ENCODE measurements at regions not wholly inside any gene's neighbourhood (a gene's known extent, or its start where the extent isn't known, plus 50 kb on each side); places are given as distances from the start of the nearest gene placed in this dataset.

DNA sequence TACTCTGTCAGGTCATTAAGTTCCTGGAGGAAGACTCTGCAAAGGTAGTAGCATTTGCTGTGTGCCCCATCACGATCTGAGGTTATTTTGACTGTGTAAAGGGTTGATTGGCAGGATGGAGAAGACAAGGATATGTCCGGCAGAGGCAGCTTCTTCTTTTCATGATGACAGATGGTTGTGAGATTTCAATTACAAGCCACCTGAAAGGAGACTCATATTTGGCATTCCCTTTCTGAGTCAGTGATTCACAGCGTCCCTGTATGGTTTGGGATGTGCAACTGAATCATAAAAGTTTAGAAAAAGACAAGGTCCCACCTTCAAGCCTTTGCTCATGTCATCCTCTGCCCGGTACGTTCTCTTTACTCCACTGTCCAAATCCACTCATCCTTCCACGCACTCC, 113.4 kb downstream of the MTNR1B start:
- H3K4me1 ChIP-seq (ENCODE audit: insufficient read depth, poor library complexity, severe bottlenecking): no peaks in the 10 kb centered on the region
- no peak overlapping the region for H3K4me3 ChIP-seq (ENCODE audit: severe bottlenecking)
- no peaks in the 10 kb centered on the region for H3K36me3 ChIP-seq (ENCODE audit: low read depth)
- no peaks in the 10 kb centered on the region for H3K27me3 ChIP-seq (ENCODE audit: insufficient read depth, poor library complexity, severe bottlenecking)
- no peak for DNase-seq (ENCODE audit: low spot score)
- ATAC-seq (ENCODE audit: low read depth): no peak
- H3K9me3 ChIP-seq (ENCODE audit: severe bottlenecking): no peaks in the 10 kb centered on the region
- TF ChIP-seq CTCF (IDR thresholded peaks at IDR 0.05; ENCODE audit: poor library complexity, severe bottlenecking): no peak
- no peak overlapping the region for H3K27ac ChIP-seq (ENCODE audit: poor library complexity, severe bottlenecking)

- Histone ChIP-seq H3K9me3 (ENCODE audit: severe bottlenecking) (no peaks in the 10 kb centered on the region), H3K36me3 (ENCODE audit: low read depth) (no peaks in the 10 kb centered on the region), H3K4me3 (ENCODE audit: severe bottlenecking) (no peak overlapping the region), H3K27me3 (ENCODE audit: insufficient read depth, poor library complexity, severe bottlenecking) (no peaks in the 10 kb centered on the region), H3K27ac (ENCODE audit: poor library complexity, severe bottlenecking) (no peak overlapping the region), H3K4me1 (ENCODE audit: insufficient read depth, poor library complexity, severe bottlenecking) (no peaks in the 10 kb centered on the region)
- TF ChIP-seq CTCF (IDR thresholded peaks at IDR 0.05; ENCODE audit: poor library complexity, severe bottlenecking): no peak
- DNase-seq (ENCODE audit: low spot score) (no peak), ATAC-seq (ENCODE audit: low read depth) (no peak)
Observed at GRCh38 chr11:93084727-93085505, 112.9 kb downstream of the SLC36A4 start.

- no peaks in the 10 kb centered on the region for H3K27me3 ChIP-seq (ENCODE audit: insufficient read depth, poor library complexity, severe bottlenecking)
- H3K36me3 ChIP-seq (ENCODE audit: low read depth): no peaks in the 10 kb centered on the region
- DNase-seq (ENCODE audit: low spot score) (no peak), ATAC-seq (ENCODE audit: low read depth) (peak; percentile 84)
- H3K9me3 ChIP-seq (ENCODE audit: severe bottlenecking): no peaks in the 10 kb centered on the region
- no peak overlapping the region for H3K4me3 ChIP-seq (ENCODE audit: severe bottlenecking)
- H3K27ac ChIP-seq (ENCODE audit: poor library complexity, severe bottlenecking): no peak overlapping the region
- no peaks in the 10 kb centered on the region for H3K4me1 ChIP-seq (ENCODE audit: insufficient read depth, poor library complexity, severe bottlenecking)
- peak; percentile 62 for TF ChIP-seq CTCF (IDR thresholded peaks at IDR 0.05; ENCODE audit: poor library complexity, severe bottlenecking)
Observed at GRCh38 chr11:93089474-93090102, 108.2 kb downstream of the SLC36A4 start.
